Endothelial cell (in vitro differentiated cells): ENCODE measurements at regions not wholly inside any gene's neighbourhood (a gene's known extent, or its start where the extent isn't known, plus 50 kb on each side); places are given as distances from the start of the nearest gene placed in this dataset.

Source experiments
- DNase-seq: peaks from one replicate; pipeline ENCODE4 v3.0.0; 2021; ENCODE audit warnings: low spot score
- H3K27ac Mint-ChIP-seq: one replicate; pipeline ENCODE4 v1.8.0; 2021; ENCODE audit warnings: mixed read lengths, inconsistent platforms; ENCODE audit not compliant: unreplicated experiment
- H3K27me3 Mint-ChIP-seq: one replicate; pipeline ENCODE4 v1.8.0; 2021; ENCODE audit warnings: mild to moderate bottlenecking, moderate library complexity, mixed read lengths, inconsistent platforms; ENCODE audit not compliant: unreplicated experiment
- H3K36me3 Mint-ChIP-seq: one replicate; pipeline ENCODE4 v1.8.0; 2021; ENCODE audit warnings: mild to moderate bottlenecking, low read depth, mixed read lengths, inconsistent platforms; ENCODE audit not compliant: unreplicated experiment
- H3K4me1 Mint-ChIP-seq: one replicate; pipeline ENCODE4 v1.8.0; 2021; ENCODE audit warnings: mild to moderate bottlenecking, mixed read lengths, inconsistent platforms; ENCODE audit not compliant: unreplicated experiment
- H3K4me3 Mint-ChIP-seq: one replicate; pipeline ENCODE4 v1.8.0; 2021; ENCODE audit warnings: mild to moderate bottlenecking, mixed read lengths, inconsistent platforms; ENCODE audit not compliant: unreplicated experiment
- H3K9me3 Mint-ChIP-seq: one replicate; pipeline ENCODE4 v1.8.0; 2021; ENCODE audit warnings: mixed read lengths, inconsistent platforms; ENCODE audit not compliant: unreplicated experiment
- CTCF ChIP-seq: fragments of 200-600 bp; sonication (generic); IDR thresholded peaks from one replicate; pipeline ENCODE4 v1.5.0; 2021; ENCODE audit warnings: antibody characterized with exemption; ENCODE audit not compliant: unreplicated experiment

GRCh38 chr10:23968301-23968700 lies 240.6 kb upstream of the KIAA1217 start:
- Mint-ChIP-seq H3K27me3 (peaks cover 2% of the 10 kb centered on the region), H3K4me3 (no peak overlapping the region), H3K4me1 (peaks cover 6% of the 10 kb centered on the region), H3K36me3 (no peaks in the 10 kb centered on the region), H3K9me3 (no peaks in the 10 kb centered on the region), H3K27ac (no peak overlapping the region)
- no peak for DNase-seq
- TF ChIP-seq CTCF = no peak

- Mint-ChIP-seq H3K27me3 (peaks cover 2% of the 10 kb centered on the region), H3K36me3 (no peaks in the 10 kb centered on the region), H3K27ac (no peak overlapping the region), H3K9me3 (no peaks in the 10 kb centered on the region), H3K4me3 (no peak overlapping the region), H3K4me1 (peaks cover 3% of the 10 kb centered on the region)
- no peak for TF ChIP-seq CTCF
- no peak for DNase-seq
Observed at GRCh38 chr10:23974746-23975272, 234.1 kb upstream of the KIAA1217 start.

- DNase-seq = no peak
- Mint-ChIP-seq H3K9me3 (no peaks in the 10 kb centered on the region), H3K27ac (no peak overlapping the region), H3K27me3 (peaks cover 2% of the 10 kb centered on the region), H3K4me3 (no peak overlapping the region), H3K36me3 (no peaks in the 10 kb centered on the region), H3K4me1 (peaks cover 8% of the 10 kb centered on the region)
- no peak for TF ChIP-seq CTCF
Observed at GRCh38 chr10:23975431-23975830, 233.5 kb upstream of the KIAA1217 start.

GRCh38 chr10:23976275-23976674 lies 232.7 kb upstream of the KIAA1217 start:
- Mint-ChIP-seq H3K4me3 (no peak overlapping the region), H3K27me3 (peaks cover 2% of the 10 kb centered on the region), H3K36me3 (no peaks in the 10 kb centered on the region), H3K4me1 (peaks cover 8% of the 10 kb centered on the region), H3K27ac (no peak overlapping the region), H3K9me3 (no peaks in the 10 kb centered on the region)
- no peak for TF ChIP-seq CTCF
- no peak for DNase-seq

GRCh38 chr10:23978317-23978716 lies 230.6 kb upstream of the KIAA1217 start:
- no peaks in the 10 kb centered on the region for H3K36me3 Mint-ChIP-seq
- TF ChIP-seq CTCF = no peak
- no peaks in the 10 kb centered on the region for H3K9me3 Mint-ChIP-seq
- no peak for DNase-seq
- H3K4me3 Mint-ChIP-seq = no peak overlapping the region
- no peak overlapping the region for H3K27ac Mint-ChIP-seq
- H3K27me3 Mint-ChIP-seq = peaks cover 2% of the 10 kb centered on the region
- peaks cover 8% of the 10 kb centered on the region for H3K4me1 Mint-ChIP-seq
